Body of pancreas (tissue), 4 donors: ENCODE measurements at regions not wholly inside any gene's neighbourhood (a gene's known extent, or its start where the extent isn't known, plus 50 kb on each side); places are given as distances from the start of the nearest gene placed in this dataset.

ENCODE experiments used
- POLR2A ChIP-seq, 3 donors: fragments of 450-650 bp; IDR thresholded peaks; one replicate each; pipeline ENCODE4 v1.6.1; 2016; ENCODE audit warnings: antibody characterized with exemption in 3 of 3, mild to moderate bottlenecking in 2 of 3
- TF ChIP-seq, protein P1 (sequence below), 7 experiments: fragments of 450-650 bp in 4 of 7; fragments of 200-600 bp in 3 of 7; sonication (generic) in 3 of 7; IDR thresholded peaks; one replicate each; pipeline ENCODE4 v1.5.1; 2016 to 2019; ENCODE audit warnings: antibody characterized with exemption in 7 of 7

GRCh38 chr3:109234300-109234699 lies 82.0 kb downstream of the DPPA2 start:
- no peak for TF ChIP-seq POLR2A (IDR thresholded peaks at IDR 0.05)
- TF ChIP-seq, protein P1, sequence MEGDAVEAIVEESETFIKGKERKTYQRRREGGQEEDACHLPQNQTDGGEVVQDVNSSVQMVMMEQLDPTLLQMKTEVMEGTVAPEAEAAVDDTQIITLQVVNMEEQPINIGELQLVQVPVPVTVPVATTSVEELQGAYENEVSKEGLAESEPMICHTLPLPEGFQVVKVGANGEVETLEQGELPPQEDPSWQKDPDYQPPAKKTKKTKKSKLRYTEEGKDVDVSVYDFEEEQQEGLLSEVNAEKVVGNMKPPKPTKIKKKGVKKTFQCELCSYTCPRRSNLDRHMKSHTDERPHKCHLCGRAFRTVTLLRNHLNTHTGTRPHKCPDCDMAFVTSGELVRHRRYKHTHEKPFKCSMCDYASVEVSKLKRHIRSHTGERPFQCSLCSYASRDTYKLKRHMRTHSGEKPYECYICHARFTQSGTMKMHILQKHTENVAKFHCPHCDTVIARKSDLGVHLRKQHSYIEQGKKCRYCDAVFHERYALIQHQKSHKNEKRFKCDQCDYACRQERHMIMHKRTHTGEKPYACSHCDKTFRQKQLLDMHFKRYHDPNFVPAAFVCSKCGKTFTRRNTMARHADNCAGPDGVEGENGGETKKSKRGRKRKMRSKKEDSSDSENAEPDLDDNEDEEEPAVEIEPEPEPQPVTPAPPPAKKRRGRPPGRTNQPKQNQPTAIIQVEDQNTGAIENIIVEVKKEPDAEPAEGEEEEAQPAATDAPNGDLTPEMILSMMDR (IDR thresholded peaks at IDR 0.05), result no peak
